ENCODE measurements at regions not wholly inside any gene's neighbourhood (a gene's known extent, or its start where the extent isn't known, plus 50 kb on each side); places are given as distances from the start of the nearest gene placed in this dataset.

GRCh38 chr3:104941785-104942184 is 424.9 kb upstream of the ALCAM start:
- TF ChIP-seq CTCF (IDR thresholded peaks at IDR 0.05) (no peak), POLR2A (IDR thresholded peaks at IDR 0.05) (no peak)
